HepG2 (cell line): ENCODE measurements at regions not wholly inside any gene's neighbourhood (a gene's known extent, or its start where the extent isn't known, plus 50 kb on each side); places are given as distances from the start of the nearest gene placed in this dataset.

Experiments used
- AHDC1 ChIP-seq: sonication (generic); formaldehyde crosslinking; IDR thresholded peaks from 2 replicates; pipeline ENCODE4 v1.5.1; 2020; ENCODE audit warnings: mild to moderate bottlenecking, missing genetic modification reagents, borderline replicate concordance
- ASH2L ChIP-seq: fragments of 300-600, 200-600 bp; sonication (generic); IDR thresholded peaks from 2 replicates; pipeline ENCODE4 v1.7.0; 2017; ENCODE audit warnings: low read depth, mild to moderate bottlenecking, moderate library complexity, mixed read lengths, low read length; ENCODE audit not compliant: insufficient read length
- NFRKB ChIP-seq: fragments of 450-650 bp; IDR thresholded peaks from 2 replicates; pipeline ENCODE4 v1.6.1; 2017
- PRDM10 ChIP-seq: sonication (generic); formaldehyde crosslinking; IDR thresholded peaks from 2 replicates; pipeline ENCODE4 v1.4.0; 2020; ENCODE audit warnings: low read depth, missing genetic modification reagents
- SPEN ChIP-seq: sonication (generic); formaldehyde crosslinking; IDR thresholded peaks from 2 replicates; pipeline ENCODE4 v1.5.1; 2020; ENCODE audit warnings: low read depth, mild to moderate bottlenecking, missing genetic modification reagents
- ZBTB38 ChIP-seq: sonication (generic); formaldehyde crosslinking; IDR thresholded peaks from 2 replicates; pipeline ENCODE4 v1.5.1; 2020; ENCODE audit warnings: mild to moderate bottlenecking, missing genetic modification reagents
- ZFP36L1 ChIP-seq: sonication (generic); formaldehyde crosslinking; IDR thresholded peaks from 2 replicates; pipeline ENCODE4 v1.8.0; 2022; ENCODE audit warnings: mild to moderate bottlenecking, missing genetic modification reagents, moderate library complexity

GRCh38 chr12:97784904-97785303 lies 322.3 kb downstream of the RMST start (continued):
- TF ChIP-seq PRDM10 (CRISPR knock-in tag) (no peak), ZFP36L1 (CRISPR knock-in tag) (no peak), NFRKB (no peak), SPEN (CRISPR knock-in tag) (no peak), ASH2L (no peak), AHDC1 (CRISPR knock-in tag) (no peak), ZBTB38 (no peak)
